Smooth muscle cell (in vitro differentiated cells): ENCODE measurements at regions not wholly inside any gene's neighbourhood (a gene's known extent, or its start where the extent isn't known, plus 50 kb on each side); places are given as distances from the start of the nearest gene placed in this dataset.

ENCODE experiments used
- DNase-seq: peaks from one replicate; lab custom pipeline; 2025; ENCODE audit not compliant: unreplicated experiment; lab: John Stamatoyannopoulos, UW
- H2AFZ ChIP-seq: fragments of 200-600 bp; sonication (generic); 2 replicates; pipeline ENCODE4 v1.6.0; 2016; ENCODE audit warnings: antibody characterized with exemption, low read depth, mild to moderate bottlenecking
- H3F3A ChIP-seq: fragments of 200-600 bp; sonication (generic); 2 replicates; pipeline ENCODE4 v1.6.0; 2017; ENCODE audit warnings: antibody characterized with exemption, low read depth
- H3K27ac ChIP-seq: fragments of 200-600 bp; sonication (generic); 2 replicates; pipeline ENCODE4 v1.5.1; 2016; ENCODE audit warnings: low read depth, mild to moderate bottlenecking
- H3K27me3 ChIP-seq: fragments of 200-600 bp; sonication (generic); 2 replicates; pipeline ENCODE4 v1.6.1; 2016; ENCODE audit warnings: low read depth, mild to moderate bottlenecking
- H3K36me3 ChIP-seq: fragments of 200-600 bp; sonication (generic); 2 replicates; pipeline ENCODE4 v1.5.1; 2016; ENCODE audit warnings: low read depth
- H3K4me1 ChIP-seq: fragments of 200-600 bp; sonication (generic); 2 replicates; pipeline ENCODE4 v1.5.1; 2016; ENCODE audit warnings: low read depth
- H3K4me2 ChIP-seq: fragments of 200-600 bp; sonication (generic); 2 replicates; pipeline ENCODE4 v1.6.0; 2016; ENCODE audit warnings: mild to moderate bottlenecking
- H3K4me3 ChIP-seq: fragments of 200-600 bp; sonication (generic); 2 replicates; pipeline ENCODE4 v1.5.1; 2016; ENCODE audit warnings: mild to moderate bottlenecking
- H3K79me2 ChIP-seq: fragments of 200-600 bp; sonication (generic); 2 replicates; pipeline ENCODE4 v1.6.0; 2016; ENCODE audit warnings: low read depth, mild to moderate bottlenecking
- H3K9ac ChIP-seq: fragments of 200-600 bp; sonication (generic); 2 replicates; pipeline ENCODE4 v1.6.0; 2016; ENCODE audit warnings: low read depth
- H3K9me3 ChIP-seq: fragments of 200-600 bp; sonication (generic); replicated peaks from 2 replicates; pipeline ENCODE4 v1.5.1; 2016; ENCODE audit warnings: low read depth
- H4K20me1 ChIP-seq: fragments of 200-600 bp; sonication (generic); 2 replicates; pipeline ENCODE4 v1.6.0; 2016; ENCODE audit warnings: low read depth
- WGBS: methylation state at CpG from one replicate; pipeline ENCODE4 v1.1.7; 2016; ENCODE audit warnings: low lambda C conversion rate; 5-methylcytosine and 5-hydroxymethylcytosine counted together
- TF ChIP-seq, protein P1 (sequence below): fragments of 200-600 bp; sonication (generic); IDR thresholded peaks from 2 replicates; pipeline ENCODE4 v1.5.1; 2017; ENCODE audit warnings: borderline replicate concordance, mild to moderate bottlenecking, antibody characterized with exemption; ENCODE audit not compliant: insufficient read depth, poor library complexity, severe bottlenecking

DNA sequence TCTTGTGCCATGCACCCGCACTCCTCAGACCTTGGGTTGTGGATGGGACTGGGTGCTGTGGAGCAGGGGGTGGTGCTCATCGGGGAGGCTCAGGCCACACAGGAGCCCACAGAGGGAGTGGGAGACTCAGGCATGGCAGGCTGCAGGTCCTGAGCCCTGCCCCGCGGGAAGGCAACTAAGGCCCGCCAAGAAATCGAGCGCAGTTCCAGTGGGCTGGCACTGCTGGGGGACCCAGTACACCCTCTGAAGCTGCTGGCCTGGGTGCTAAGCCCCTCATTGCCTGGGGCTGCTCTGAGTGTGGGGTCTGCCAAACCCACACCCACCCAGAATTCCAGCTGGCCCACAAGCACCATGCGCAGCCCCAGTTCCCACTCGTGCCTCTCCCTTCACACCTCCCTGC, 450.5 kb upstream of the FGF16 start:
- no peaks in the 10 kb centered on the region for H4K20me1 ChIP-seq
- no peak overlapping the region for H2AFZ ChIP-seq
- DNase-seq = no peak
- no peaks in the 10 kb centered on the region for H3K4me1 ChIP-seq
- H3K27ac ChIP-seq = no peak overlapping the region
- H3K27me3 ChIP-seq = no peaks in the 10 kb centered on the region
- no peak overlapping the region for H3K4me2 ChIP-seq
- H3K79me2 ChIP-seq = no peaks in the 10 kb centered on the region
- H3K4me3 ChIP-seq = no peak overlapping the region
- no peak overlapping the region for H3K9ac ChIP-seq
- WGBS = 92% methylated on average over 6 of the region's 9 CpGs
- TF ChIP-seq, protein P1, sequence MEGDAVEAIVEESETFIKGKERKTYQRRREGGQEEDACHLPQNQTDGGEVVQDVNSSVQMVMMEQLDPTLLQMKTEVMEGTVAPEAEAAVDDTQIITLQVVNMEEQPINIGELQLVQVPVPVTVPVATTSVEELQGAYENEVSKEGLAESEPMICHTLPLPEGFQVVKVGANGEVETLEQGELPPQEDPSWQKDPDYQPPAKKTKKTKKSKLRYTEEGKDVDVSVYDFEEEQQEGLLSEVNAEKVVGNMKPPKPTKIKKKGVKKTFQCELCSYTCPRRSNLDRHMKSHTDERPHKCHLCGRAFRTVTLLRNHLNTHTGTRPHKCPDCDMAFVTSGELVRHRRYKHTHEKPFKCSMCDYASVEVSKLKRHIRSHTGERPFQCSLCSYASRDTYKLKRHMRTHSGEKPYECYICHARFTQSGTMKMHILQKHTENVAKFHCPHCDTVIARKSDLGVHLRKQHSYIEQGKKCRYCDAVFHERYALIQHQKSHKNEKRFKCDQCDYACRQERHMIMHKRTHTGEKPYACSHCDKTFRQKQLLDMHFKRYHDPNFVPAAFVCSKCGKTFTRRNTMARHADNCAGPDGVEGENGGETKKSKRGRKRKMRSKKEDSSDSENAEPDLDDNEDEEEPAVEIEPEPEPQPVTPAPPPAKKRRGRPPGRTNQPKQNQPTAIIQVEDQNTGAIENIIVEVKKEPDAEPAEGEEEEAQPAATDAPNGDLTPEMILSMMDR = no peak
- no peaks in the 10 kb centered on the region for H3F3A ChIP-seq
- no peaks in the 10 kb centered on the region for H3K36me3 ChIP-seq
- no peaks in the 10 kb centered on the region for H3K9me3 ChIP-seq

DNA sequence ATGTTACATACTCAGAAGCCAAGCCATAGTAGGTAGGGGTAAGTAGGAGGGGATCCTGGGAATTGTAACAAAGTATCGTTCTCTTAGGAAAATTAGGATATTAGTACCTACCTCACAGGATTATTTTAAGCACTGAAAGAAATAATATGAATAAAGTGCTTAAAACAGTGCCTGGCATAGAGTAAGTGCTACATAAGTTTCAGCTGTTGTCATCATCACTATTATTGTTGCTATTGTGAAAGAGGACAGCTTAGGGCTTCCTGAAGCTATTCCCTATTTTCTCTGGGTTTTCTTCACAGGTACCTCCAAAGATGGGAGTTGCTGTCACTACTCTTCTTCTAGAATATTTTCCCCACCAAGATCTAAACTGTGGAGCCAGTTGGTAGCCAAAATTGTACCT, 443.7 kb upstream of the FGF16 start:
- Histone ChIP-seq H3K27me3 (no peaks in the 10 kb centered on the region), H3K4me2 (no peak overlapping the region), H3K79me2 (no peaks in the 10 kb centered on the region), H3K27ac (peak overlapping the region; percentile 69), H3K9ac (no peak overlapping the region), H3F3A (no peaks in the 10 kb centered on the region), H4K20me1 (no peaks in the 10 kb centered on the region), H3K9me3 (no peaks in the 10 kb centered on the region), H2AFZ (no peak overlapping the region), H3K4me1 (no peaks in the 10 kb centered on the region), H3K36me3 (no peaks in the 10 kb centered on the region), H3K4me3 (no peak overlapping the region)
- WGBS = 68% methylated on average over 1 of the region's 1 CpG
- TF ChIP-seq, protein P1 = no peak
- no peak for DNase-seq

DNA sequence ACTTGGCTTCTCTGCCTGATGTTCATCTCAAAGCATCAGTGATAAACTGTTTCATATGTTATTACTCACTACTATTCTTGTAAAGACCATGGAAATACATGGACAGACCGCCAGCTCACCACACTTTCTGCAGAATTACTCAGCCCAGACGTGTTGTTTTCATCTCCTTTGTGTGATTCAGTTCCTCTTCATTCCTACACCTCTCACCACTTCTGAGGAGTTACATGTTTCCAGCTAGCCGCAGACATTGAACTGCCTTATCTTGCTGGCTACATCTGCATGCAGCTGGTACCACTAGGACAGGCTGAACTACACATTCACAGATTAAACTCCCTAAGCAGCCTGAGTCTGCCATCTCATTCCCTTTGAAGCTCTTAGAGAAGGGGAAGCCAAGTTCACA, 443.2 kb upstream of the FGF16 start:
- no peaks in the 10 kb centered on the region for H4K20me1 ChIP-seq
- DNase-seq = no peak
- H3K27ac ChIP-seq = peak overlapping the region; percentile 69
- no peaks in the 10 kb centered on the region for H3K4me1 ChIP-seq
- H3K4me3 ChIP-seq = no peak overlapping the region
- WGBS = 25% methylated on average over 3 of the region's 3 CpGs
- H3K36me3 ChIP-seq = no peaks in the 10 kb centered on the region
- TF ChIP-seq, protein P1 = no peak
- H3K9ac ChIP-seq = no peak overlapping the region
- H2AFZ ChIP-seq = no peak overlapping the region
- no peaks in the 10 kb centered on the region for H3K79me2 ChIP-seq
- H3K27me3 ChIP-seq = no peaks in the 10 kb centered on the region
- H3K4me2 ChIP-seq = no peak overlapping the region
- H3K9me3 ChIP-seq = no peaks in the 10 kb centered on the region
- no peaks in the 10 kb centered on the region for H3F3A ChIP-seq

DNA sequence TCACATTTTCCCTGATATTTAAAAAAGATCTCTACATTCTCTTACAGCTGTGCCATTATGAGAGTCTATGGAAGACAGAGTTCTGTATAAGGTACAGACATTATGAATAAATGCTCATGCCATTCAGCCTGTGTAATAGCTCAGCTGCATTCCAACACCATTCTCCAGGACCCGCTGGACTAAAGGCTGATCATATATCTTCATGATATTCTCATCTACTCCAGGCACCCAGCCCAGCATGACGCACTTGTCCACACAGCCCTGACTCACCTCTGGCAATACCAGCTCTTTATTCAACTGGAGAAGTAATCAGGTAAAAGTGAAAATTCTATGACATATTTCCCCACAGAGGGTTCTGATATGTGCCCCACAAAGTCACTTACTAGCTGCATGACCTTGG, 437.5 kb upstream of the FGF16 start:
- H3K27ac ChIP-seq = no peak overlapping the region
- no peak for DNase-seq
- no peaks in the 10 kb centered on the region for H3F3A ChIP-seq
- no peak overlapping the region for H3K4me2 ChIP-seq
- H4K20me1 ChIP-seq = no peaks in the 10 kb centered on the region
- H3K36me3 ChIP-seq = no peaks in the 10 kb centered on the region
- no peaks in the 10 kb centered on the region for H3K79me2 ChIP-seq
- H2AFZ ChIP-seq = no peak overlapping the region
- H3K4me1 ChIP-seq = peaks cover 4% of the 10 kb centered on the region
- H3K9me3 ChIP-seq = no peaks in the 10 kb centered on the region
- TF ChIP-seq, protein P1 = no peak
- no peak overlapping the region for H3K9ac ChIP-seq
- 59% methylated on average over 2 of the region's 2 CpGs for WGBS
- H3K27me3 ChIP-seq = no peaks in the 10 kb centered on the region
- no peak overlapping the region for H3K4me3 ChIP-seq
